ENCODE measurements at regions not wholly inside any gene's neighbourhood (a gene's known extent, or its start where the extent isn't known, plus 50 kb on each side); places are given as distances from the start of the nearest gene placed in this dataset.

- no peak for TF ChIP-seq EZH2 (IDR thresholded peaks at IDR 0.05; ENCODE audit: low read depth, unreplicated experiment)
- TF ChIP-seq POLR2AphosphoS5 (IDR thresholded peaks at IDR 0.05; ENCODE audit: low read depth), result no peak
- TF ChIP-seq STAT1 (IDR thresholded peaks at IDR 0.05; ENCODE audit: unreplicated experiment), result no peak
- TF ChIP-seq CTCF (conservative IDR thresholded peaks at IDR 0.05; ENCODE audit: low read depth in 2 of 2), result peak; percentile 32 to 69
Observed at GRCh38 chr18:39841482-39842365, 2113.3 kb upstream of the PIK3C3 start.

Measured in GM23338 (cell line).